HG02623 (cell line): ENCODE measurements at regions not wholly inside any gene's neighbourhood (a gene's known extent, or its start where the extent isn't known, plus 50 kb on each side); places are given as distances from the start of the nearest gene placed in this dataset.

ENCODE experiments used
- ATAC-seq: cut with Tn5 transposase; IDR thresholded peaks from one replicate; pipeline ENCODE4 v1.9.1; 2021; ENCODE audit warnings: moderate library complexity; ENCODE audit not compliant: unreplicated experiment

GRCh38 chr14:38777401-38777800 lies 325.6 kb downstream of the SEC23A start:
- no peak for ATAC-seq

- no peak for ATAC-seq
Measured at GRCh38 chr14:38775986-38776385, 327.0 kb downstream of the SEC23A start.

- ATAC-seq = no peak
Measured at GRCh38 chr14:38774162-38774561, 328.9 kb downstream of the SEC23A start.

DNA sequence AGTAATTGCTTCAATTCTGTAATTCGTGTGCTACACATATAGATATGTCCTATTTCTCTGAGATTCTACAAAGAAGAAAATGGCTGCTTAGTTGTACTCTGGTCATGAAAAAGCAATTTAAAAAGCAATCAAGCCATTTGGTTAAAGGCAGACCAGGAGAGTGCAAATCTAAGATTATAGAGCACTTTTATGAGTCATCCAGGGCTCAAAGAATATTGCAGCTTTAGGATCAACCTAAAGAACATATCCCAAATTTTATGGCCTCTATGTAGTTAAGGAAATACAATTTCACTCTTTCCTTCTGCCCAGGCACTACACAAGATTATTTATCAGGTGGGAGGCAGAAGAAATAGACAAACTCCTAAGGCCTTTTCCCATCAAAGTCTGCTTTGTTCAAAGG lies 332.8 kb downstream of the SEC23A start:
- ATAC-seq = no peak

DNA sequence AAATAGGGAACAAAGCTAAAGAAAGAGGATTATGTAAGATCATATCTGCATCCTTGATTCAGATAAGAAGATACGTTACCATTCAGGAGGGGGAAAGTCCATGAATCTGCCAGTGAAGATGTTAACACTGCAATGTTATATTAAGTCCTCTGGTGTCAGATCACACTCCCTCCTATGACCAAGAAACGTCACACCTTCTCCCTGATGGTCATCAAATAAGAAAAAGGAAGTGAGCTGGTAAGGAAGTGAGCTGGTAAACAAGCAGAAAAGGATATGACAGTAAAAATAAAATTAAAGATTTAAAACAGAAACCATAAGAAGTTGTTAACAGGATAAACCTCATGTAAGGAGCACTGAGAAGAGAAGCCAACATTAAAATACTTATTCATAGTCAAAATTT lies 340.2 kb downstream of the SEC23A start:
- ATAC-seq = no peak

- ATAC-seq = no peak
Measured at GRCh38 chr14:38762426-38762825, 340.6 kb downstream of the SEC23A start.

DNA sequence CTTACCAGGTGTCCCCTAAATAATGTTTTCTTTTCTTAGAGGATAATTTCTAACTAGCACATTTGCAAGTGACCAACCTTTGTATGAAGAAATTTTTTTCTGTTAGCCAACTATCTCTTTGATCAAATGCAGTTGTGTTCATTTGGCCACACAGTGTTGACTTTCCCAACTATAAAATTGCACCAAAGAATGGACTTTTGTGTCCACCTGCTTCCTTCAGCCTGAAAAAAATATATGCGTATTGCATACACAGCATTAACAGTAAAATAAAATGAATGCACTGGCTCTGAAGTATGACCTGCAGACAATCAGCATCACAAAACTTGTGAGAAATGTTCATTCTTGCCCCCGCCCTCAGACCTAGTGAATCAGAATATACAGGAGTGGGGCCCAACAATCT lies 342.0 kb downstream of the SEC23A start:
- ATAC-seq = no peak

DNA sequence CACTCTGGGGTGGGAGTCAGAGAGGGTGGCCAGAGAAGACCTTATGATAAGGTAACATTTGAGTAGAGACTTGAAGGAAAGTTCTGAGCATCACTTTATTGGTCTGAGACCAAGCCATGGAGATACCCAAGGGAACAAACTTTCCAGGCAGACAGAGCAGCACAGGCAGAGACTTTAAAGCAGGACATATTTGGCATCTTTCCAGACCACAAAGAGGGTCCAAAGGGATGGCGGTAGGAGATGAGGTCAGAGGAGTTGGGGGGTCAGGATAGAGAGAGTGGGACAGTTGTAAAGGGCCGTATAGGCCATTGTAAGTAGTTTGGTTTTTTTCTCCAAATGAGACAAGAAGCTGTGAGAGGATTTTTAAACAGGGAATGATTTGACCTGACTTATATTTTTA lies 344.4 kb downstream of the SEC23A start:
- ATAC-seq = no peak

GRCh38 chr14:38755036-38755435 lies 348.0 kb downstream of the SEC23A start:
- ATAC-seq = no peak

DNA sequence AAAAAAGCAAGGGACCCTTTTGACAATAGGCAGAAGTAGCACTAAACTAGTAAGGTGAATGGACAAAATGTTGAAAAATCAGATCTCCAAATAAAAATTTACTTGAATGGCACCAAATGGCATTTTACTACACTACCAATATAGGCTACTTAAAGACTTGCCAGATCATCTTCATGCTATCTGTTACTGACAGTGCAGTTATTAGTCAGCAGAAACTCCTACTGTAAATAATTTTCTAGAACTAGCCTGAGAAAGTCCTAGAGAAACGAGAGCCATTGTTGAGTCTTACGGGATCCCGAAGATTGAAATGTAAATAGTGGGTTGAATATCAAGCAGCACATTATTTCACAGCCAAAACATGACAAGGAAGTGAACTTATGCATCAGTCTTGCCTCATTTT lies 350.3 kb downstream of the SEC23A start:
- ATAC-seq = no peak

DNA sequence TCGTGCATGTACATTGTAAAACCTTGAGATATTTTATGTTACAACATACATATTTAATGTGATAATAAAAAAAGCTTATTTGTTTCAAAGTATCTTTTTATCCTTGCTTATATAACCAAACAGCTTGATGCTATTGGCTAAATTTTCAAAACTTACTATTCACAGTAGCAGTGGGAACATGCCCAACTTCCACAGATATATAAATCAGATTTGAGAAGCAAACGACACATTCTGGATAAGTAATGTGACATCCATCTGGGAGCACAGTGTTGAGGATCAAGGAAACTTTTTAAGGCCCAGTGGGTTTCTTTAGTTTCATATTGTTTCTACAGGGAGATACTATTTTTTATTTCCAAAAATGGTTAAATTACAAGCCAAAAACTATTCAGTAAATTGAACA lies 350.7 kb downstream of the SEC23A start:
- ATAC-seq = no peak

DNA sequence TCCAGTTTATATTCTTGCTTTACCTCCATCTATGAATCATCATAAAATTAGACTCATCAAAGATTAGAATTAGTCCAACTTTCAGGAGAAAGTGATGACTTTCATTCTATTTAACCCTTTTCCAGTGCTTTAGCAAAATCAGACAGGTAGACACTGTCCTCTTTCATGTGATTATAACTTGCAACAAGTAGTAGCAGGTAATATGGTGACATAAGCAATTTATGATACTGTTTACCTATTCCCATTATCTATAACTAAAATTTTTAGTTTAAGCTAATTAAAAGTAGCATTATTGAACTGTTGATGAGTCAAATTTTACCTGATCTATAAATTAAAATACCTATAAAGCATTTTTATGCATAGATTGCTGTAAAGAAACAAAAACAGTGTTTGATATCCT lies 351.6 kb downstream of the SEC23A start:
- ATAC-seq = no peak

GRCh38 chr14:38749936-38750335 lies 353.1 kb downstream of the SEC23A start:
- no peak for ATAC-seq

GRCh38 chr14:38745861-38746260 lies 357.2 kb downstream of the SEC23A start:
- ATAC-seq = no peak

DNA sequence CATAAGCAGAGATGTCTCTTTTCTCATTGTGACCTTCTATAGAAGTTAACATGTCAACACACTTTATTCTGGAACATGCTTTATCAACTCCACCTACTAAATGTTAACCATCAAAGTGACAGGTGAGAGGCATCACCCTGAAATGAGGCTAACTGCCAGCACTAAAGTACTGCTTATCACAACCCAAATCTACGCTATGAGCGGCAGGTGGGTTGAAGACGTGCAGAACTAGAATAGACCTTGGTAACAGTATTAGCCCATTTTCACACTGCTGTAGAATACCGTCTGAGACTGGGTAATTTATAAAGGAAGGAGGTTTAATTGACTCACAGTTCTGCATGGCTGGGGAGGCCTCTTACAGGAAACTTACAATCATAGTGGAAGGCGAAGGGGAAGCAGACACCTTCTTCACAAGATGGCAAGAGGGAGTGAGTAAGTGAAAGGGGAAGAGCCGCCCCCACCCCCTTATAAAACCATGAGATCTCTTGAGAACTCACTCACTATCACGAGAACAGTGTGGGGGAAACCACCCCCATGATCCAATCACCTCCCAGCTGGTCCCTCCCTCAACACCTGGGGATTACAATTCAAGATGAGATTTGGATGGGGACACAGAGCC lies 359.0 kb downstream of the SEC23A start:
- ATAC-seq = no peak

GRCh38 chr14:38737686-38738407 lies 365.2 kb downstream of the SEC23A start:
- ATAC-seq = no peak

DNA sequence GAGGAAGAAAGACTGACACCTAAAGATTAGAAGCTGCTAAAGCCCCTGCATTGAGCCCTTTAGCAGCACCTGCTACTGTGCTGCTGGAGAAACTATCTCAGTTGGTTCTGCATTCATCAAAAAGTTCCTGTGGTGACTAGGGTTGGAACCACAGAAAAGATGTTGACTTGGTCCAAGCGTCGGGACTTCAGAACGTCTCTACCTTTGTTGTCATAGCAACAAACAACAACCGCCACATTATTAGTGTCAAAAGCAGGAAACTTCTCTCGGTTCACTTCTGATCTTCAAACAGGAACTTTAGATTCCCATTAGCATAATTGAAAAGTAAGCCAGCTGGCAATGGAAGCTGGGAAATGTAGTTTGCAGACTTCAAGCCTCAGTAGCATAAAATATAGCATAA lies 368.0 kb downstream of the SEC23A start:
- ATAC-seq = no peak

GRCh38 chr14:38731962-38732361 lies 371.1 kb downstream of the SEC23A start:
- ATAC-seq = no peak

- no peak for ATAC-seq
Measured at GRCh38 chr14:38730420-38730819, 372.6 kb downstream of the SEC23A start.

GRCh38 chr14:38727731-38728130 lies 375.3 kb downstream of the SEC23A start:
- ATAC-seq = no peak

DNA sequence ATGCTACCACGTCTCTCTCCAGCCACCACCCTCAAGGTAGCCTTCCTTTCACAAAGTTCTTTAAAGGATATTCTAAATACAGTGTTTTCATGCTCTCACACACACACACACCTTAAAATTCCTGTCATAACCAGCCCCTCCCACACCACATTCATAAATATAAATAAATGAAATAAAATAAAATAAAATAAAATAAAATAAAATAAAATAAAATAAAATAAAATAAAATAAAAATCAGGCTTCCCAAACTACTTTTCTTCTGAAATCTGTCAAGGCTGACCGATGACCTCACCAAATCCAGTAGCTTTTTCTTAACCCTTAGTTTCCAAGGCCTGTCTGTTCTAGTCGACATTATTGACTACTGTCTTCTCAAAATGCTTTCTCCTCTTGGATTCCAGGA lies 378.4 kb downstream of the SEC23A start:
- ATAC-seq = no peak

GRCh38 chr14:38723959-38724358 lies 379.1 kb downstream of the SEC23A start:
- ATAC-seq = no peak

- no peak for ATAC-seq
Measured at GRCh38 chr14:38723277-38723676, 379.8 kb downstream of the SEC23A start.
